Chondrocyte (in vitro differentiated cells): ENCODE measurements at regions not wholly inside any gene's neighbourhood (a gene's known extent, or its start where the extent isn't known, plus 50 kb on each side); places are given as distances from the start of the nearest gene placed in this dataset.
A peak's percentile ranks its signal among the peaks of the same experiment; 100 is the strongest.

Experiments used
- DNase-seq: peaks from one replicate; pipeline ENCODE4 v3.0.0; 2021; ENCODE audit warnings: mixed read lengths, low spot score
- H3K27ac Mint-ChIP-seq: one replicate; pipeline ENCODE4 v1.8.0; 2021; ENCODE audit warnings: mild to moderate bottlenecking, moderate library complexity, mixed read lengths; ENCODE audit not compliant: unreplicated experiment
- H3K27me3 Mint-ChIP-seq: 2 replicates; pipeline ENCODE4 v1.8.0; 2021; ENCODE audit warnings: low read depth, mixed read lengths
- H3K36me3 Mint-ChIP-seq: 2 replicates; pipeline ENCODE4 v1.8.0; 2021; ENCODE audit warnings: low read depth, mixed read lengths
- H3K4me1 Mint-ChIP-seq: 2 replicates; pipeline ENCODE4 v1.8.0; 2021; ENCODE audit warnings: low read depth, mild to moderate bottlenecking, mixed read lengths
- H3K4me3 Mint-ChIP-seq: one replicate; pipeline ENCODE4 v1.8.0; 2021; ENCODE audit warnings: mild to moderate bottlenecking, moderate library complexity, mixed read lengths; ENCODE audit not compliant: unreplicated experiment
- H3K9me3 Mint-ChIP-seq: 2 replicates; pipeline ENCODE4 v1.8.0; 2021; ENCODE audit warnings: low read depth, mixed read lengths
- CTCF ChIP-seq: fragments of 200-600 bp; sonication (generic); IDR thresholded peaks from 2 replicates; pipeline ENCODE4 v1.5.0; 2021; ENCODE audit warnings: antibody characterized with exemption, mild to moderate bottlenecking, moderate library complexity

GRCh38 chr6:125474061-125474460, 172.3 kb upstream of the HDDC2 start:
- Mint-ChIP-seq H3K4me3 (no peak overlapping the region), H3K4me1 (peaks cover 36% of the 10 kb centered on the region), H3K9me3 (no peaks in the 10 kb centered on the region), H3K27me3 (no peaks in the 10 kb centered on the region), H3K27ac (peak overlapping the region; percentile 78), H3K36me3 (no peaks in the 10 kb centered on the region)
- no peak for TF ChIP-seq CTCF
- DNase-seq: no peak

- Mint-ChIP-seq H3K27me3 (no peaks in the 10 kb centered on the region), H3K9me3 (no peaks in the 10 kb centered on the region), H3K4me1 (peaks cover 41% of the 10 kb centered on the region), H3K36me3 (no peaks in the 10 kb centered on the region), H3K4me3 (no peak overlapping the region), H3K27ac (no peak overlapping the region)
- TF ChIP-seq CTCF: no peak
- DNase-seq: no peak
Measured at GRCh38 chr6:125477156-125477555, 175.4 kb upstream of the HDDC2 start.

GRCh38 chr6:125477844-125478243, 176.1 kb upstream of the HDDC2 start:
- TF ChIP-seq CTCF: no peak
- H3K36me3 Mint-ChIP-seq: no peaks in the 10 kb centered on the region
- no peaks in the 10 kb centered on the region for H3K9me3 Mint-ChIP-seq
- DNase-seq: no peak
- H3K4me3 Mint-ChIP-seq: no peak overlapping the region
- peaks cover 44% of the 10 kb centered on the region for H3K4me1 Mint-ChIP-seq
- no peaks in the 10 kb centered on the region for H3K27me3 Mint-ChIP-seq
- no peak overlapping the region for H3K27ac Mint-ChIP-seq

GRCh38 chr6:125480146-125480545, 178.4 kb upstream of the HDDC2 start:
- Mint-ChIP-seq H3K27ac (peak overlapping the region; percentile 87), H3K36me3 (no peaks in the 10 kb centered on the region), H3K4me1 (peaks cover 38% of the 10 kb centered on the region), H3K4me3 (no peak overlapping the region), H3K9me3 (no peaks in the 10 kb centered on the region), H3K27me3 (no peaks in the 10 kb centered on the region)
- DNase-seq: no peak
- TF ChIP-seq CTCF: no peak

- H3K4me3 Mint-ChIP-seq: no peak overlapping the region
- no peak for TF ChIP-seq CTCF
- H3K27ac Mint-ChIP-seq: peak overlapping the region; percentile 87
- DNase-seq: no peak
- H3K4me1 Mint-ChIP-seq: peaks cover 38% of the 10 kb centered on the region
- H3K36me3 Mint-ChIP-seq: no peaks in the 10 kb centered on the region
- no peaks in the 10 kb centered on the region for H3K27me3 Mint-ChIP-seq
- H3K9me3 Mint-ChIP-seq: no peaks in the 10 kb centered on the region
Measured at GRCh38 chr6:125480571-125480970, 178.8 kb upstream of the HDDC2 start.
